HepG2 (cell line): ENCODE measurements at regions not wholly inside any gene's neighbourhood (a gene's known extent, or its start where the extent isn't known, plus 50 kb on each side); places are given as distances from the start of the nearest gene placed in this dataset.

Experiments
- ATAC-seq: fragments of 200-7000 bp; cut with Tn5 transposase; 3 replicates; pipeline ENCODE4 v1.9.1; 2020; ENCODE audit warnings: mild to moderate bottlenecking, moderate library complexity
- BruUV-seq: library from RNA; stranded (reverse); fragments of 400-500 nt; replicated peaks from 2 replicates; lab custom pipeline; 2021; lab: Mats Ljungman, UMichigan
- CTCF ChIA-PET: fragments of 300-600 bp; formaldehyde crosslinking; extraction: SDS; loops from one replicate; lab custom pipeline; 2021; ENCODE audit warnings: low total read pairs, inconsistent platforms, low intra/inter-chr PET ratio; lab: Yijun Ruan, JAX
- POLR2A ChIA-PET: fragments of 350-600 bp; sonication (Branson Sonifier 250); formaldehyde crosslinking; loops from one replicate; lab custom pipeline; 2020; ENCODE audit warnings: antibody characterized with exemption, inconsistent platforms; lab: Yijun Ruan, JAX
- DNase-seq: peaks from one replicate; pipeline ENCODE4 v3.0.0-alpha.2; 2015; ENCODE audit warnings: low spot score
- FAIRE-seq: peaks from 3 replicates; lab custom pipeline; 2011; peaks lifted over from hg19 to GRCh38; lab: Jason Lieb, UNC
- H2AFZ ChIP-seq: one replicate; pipeline ENCODE4 v1.6.1; 2011; ENCODE audit warnings: low read length, inconsistent platforms
- H3K27ac ChIP-seq: fragments of 300-600 bp; 3 replicates; pipeline ENCODE4 v1.8.0; 2011; ENCODE audit warnings: mixed run types, mild to moderate bottlenecking, mixed read lengths, low read length, inconsistent platforms; ENCODE audit not compliant: insufficient read depth; ENCODE audit errors: extremely low read length
- H3K27me3 ChIP-seq, 2 experiments: fragments of 200-600 bp in 1 of 2; 2 replicates in 1 of 2; 3 replicates in 1 of 2; pipeline versions ENCODE4 v1.6.0 to v1.8.0; 2011; ENCODE audit warnings: low read length in 2 of 2, mild to moderate bottlenecking in 2 of 2, moderate library complexity in 2 of 2, inconsistent platforms in 1 of 2; ENCODE audit not compliant: insufficient read depth in 2 of 2, control insufficient read depth in 1 of 2
- H3K36me3 ChIP-seq, 2 experiments: fragments of 200-600 bp in 1 of 2; replicated peaks in 1 of 2; 2 replicates in 1 of 2; 3 replicates in 1 of 2; pipeline versions ENCODE4 v1.5.1 to v1.8.0; 2011; ENCODE audit warnings: low read length in 2 of 2, inconsistent platforms in 1 of 2; ENCODE audit not compliant: insufficient read depth in 2 of 2, control insufficient read depth in 1 of 2
- H3K4me1 ChIP-seq: 2 replicates; pipeline ENCODE4 v1.5.1; 2012; ENCODE audit warnings: low read length, inconsistent platforms; ENCODE audit not compliant: insufficient read depth
- H3K4me2 ChIP-seq: 2 replicates; pipeline ENCODE4 v1.6.0; 2011; ENCODE audit warnings: low read depth, low read length, inconsistent platforms
- H3K4me3 ChIP-seq, 3 experiments: fragments of 200-600 bp in 1 of 3; sonication (generic), shearing (Covaris generic) in 1 of 3; replicated peaks in 1 of 3; 2 replicates each; pipeline ENCODE4 v1.5.1; 2011 to 2016; ENCODE audit warnings: low read length in 3 of 3, inconsistent platforms in 2 of 3, low read depth in 2 of 3, mild to moderate bottlenecking in 2 of 3, control low read depth in 1 of 3, mixed read lengths in 1 of 3; ENCODE audit not compliant: insufficient read depth in 1 of 3
- H3K79me2 ChIP-seq: one replicate; pipeline ENCODE4 v1.6.1; 2011; ENCODE audit warnings: low read length, inconsistent platforms; ENCODE audit not compliant: insufficient read depth
- H3K9ac ChIP-seq: 2 replicates; pipeline ENCODE4 v1.6.0; 2011; ENCODE audit warnings: mild to moderate bottlenecking, low read depth, low read length, inconsistent platforms; ENCODE audit not compliant: insufficient read depth
- H3K9me3 ChIP-seq: 2 replicates; pipeline ENCODE4 v1.5.1; 2012; ENCODE audit warnings: mild to moderate bottlenecking, low read length
- H4K20me1 ChIP-seq: 2 replicates; pipeline ENCODE4 v1.6.0; 2011; ENCODE audit warnings: inconsistent platforms, mild to moderate bottlenecking, low read length, moderate library complexity; ENCODE audit not compliant: insufficient read depth
- ATAD3A ChIP-seq: sonication (generic); formaldehyde crosslinking; IDR thresholded peaks from 2 replicates; pipeline ENCODE4 v1.4.0; 2020; ENCODE audit warnings: missing genetic modification reagents
- KLF13 ChIP-seq: sonication (generic); formaldehyde crosslinking; IDR thresholded peaks from 2 replicates; pipeline ENCODE4 v1.4.0; 2020; ENCODE audit warnings: mild to moderate bottlenecking, missing genetic modification reagents
- KLF15 ChIP-seq: sonication (generic); formaldehyde crosslinking; IDR thresholded peaks from 2 replicates; pipeline ENCODE4 v1.8.1; 2023; ENCODE audit warnings: borderline replicate concordance, mild to moderate bottlenecking, inconsistent platforms, missing genetic modification reagents, mixed read lengths
- MAF1 ChIP-seq: sonication (generic); formaldehyde crosslinking; IDR thresholded peaks from 2 replicates; pipeline ENCODE4 v1.5.0; 2020; ENCODE audit warnings: missing genetic modification reagents, borderline replicate concordance
- MIXL1 ChIP-seq: IDR thresholded peaks from 2 replicates; pipeline ENCODE4 v1.6.1; 2016
- MZF1 ChIP-seq: sonication (generic); formaldehyde crosslinking; IDR thresholded peaks from 2 replicates; pipeline ENCODE4 v1.8.1; 2023; ENCODE audit warnings: mild to moderate bottlenecking, missing genetic modification reagents, borderline replicate concordance
- RELA ChIP-seq: sonication (generic); formaldehyde crosslinking; IDR thresholded peaks from 2 replicates; pipeline ENCODE4 v1.4.0; 2020; ENCODE audit warnings: missing genetic modification reagents
- U2AF1 ChIP-seq: fragments of 200-400 bp; formaldehyde crosslinking; optimal IDR thresholded peaks from 2 replicates; pipeline ENCODE3; 2017; ENCODE audit warnings: mild to moderate bottlenecking, low read depth, low read length
- XBP1 ChIP-seq: sonication (generic); formaldehyde crosslinking; IDR thresholded peaks from 2 replicates; pipeline ENCODE4 v1.5.0; 2020; ENCODE audit warnings: missing genetic modification reagents
- ZBTB1 ChIP-seq: sonication (generic); formaldehyde crosslinking; IDR thresholded peaks from 2 replicates; pipeline ENCODE4 v1.4.0; 2020; ENCODE audit warnings: missing genetic modification reagents, borderline replicate concordance
- ZBTB38 ChIP-seq: sonication (generic); formaldehyde crosslinking; IDR thresholded peaks from 2 replicates; pipeline ENCODE4 v1.5.1; 2020; ENCODE audit warnings: mild to moderate bottlenecking, missing genetic modification reagents
- ZNF205 ChIP-seq: IDR thresholded peaks from 2 replicates; pipeline ENCODE4 v1.6.1; 2018; ENCODE audit warnings: missing biosample characterization, missing genetic modification reagents
- ZNF329 ChIP-seq: sonication (generic); formaldehyde crosslinking; IDR thresholded peaks from 2 replicates; pipeline ENCODE4 v1.9.0; 2021; ENCODE audit warnings: low read depth, mild to moderate bottlenecking, missing genetic modification reagents
- ZNF484 ChIP-seq: sonication (generic); formaldehyde crosslinking; IDR thresholded peaks from 2 replicates; pipeline ENCODE4 v1.5.1; 2020; ENCODE audit warnings: mild to moderate bottlenecking, low read depth, missing genetic modification reagents, borderline replicate concordance
- ZNF501 ChIP-seq: sonication (generic); formaldehyde crosslinking; IDR thresholded peaks from 2 replicates; pipeline ENCODE4 v1.5.1; 2020; ENCODE audit warnings: mild to moderate bottlenecking, moderate library complexity, missing genetic modification reagents
- ZNF547 ChIP-seq: sonication (generic); formaldehyde crosslinking; IDR thresholded peaks from 2 replicates; pipeline ENCODE4 v1.5.1; 2020; ENCODE audit warnings: mild to moderate bottlenecking, missing genetic modification reagents
- ZNF644 ChIP-seq: IDR thresholded peaks from 2 replicates; pipeline ENCODE4 v1.6.1; 2016; ENCODE audit warnings: low read depth
- WGBS: methylation state at CpG from one replicate; pipeline ENCODE4 v1.1.6; 2017; ENCODE audit warnings: low lambda C conversion rate; 5-methylcytosine and 5-hydroxymethylcytosine counted together
- in situ Hi-C: cut with HindIII; loops from 2 replicates; pipeline ENCODE4 v1.10.0; 2017; ENCODE audit warnings: low pct_unique_long_range_greater_than_20kb; ENCODE audit not compliant: extremely low pct_ligation_motif_present
- intact Hi-C: fragments of 100-400 bp; cut with micrococcal nuclease; formaldehyde crosslinking; loops from one replicate; pipeline ENCODE4 v1.10.0; 2022; ENCODE audit not compliant: unreplicated experiment

- Histone ChIP-seq H3K9me3 (no peaks in the 10 kb centered on the region), H3K27ac (no peak overlapping the region), H2AFZ (no peak overlapping the region), H3K79me2 (no peaks in the 10 kb centered on the region), H3K9ac (no peak overlapping the region), H3K27me3 (no peaks in the 10 kb centered on the region), H3K4me1 (no peaks in the 10 kb centered on the region), H3K4me2 (no peak overlapping the region), H3K4me3 (no peak overlapping the region), H3K36me3 (no peaks in the 10 kb centered on the region), H4K20me1 (no peaks in the 10 kb centered on the region)
- WGBS: 3% methylated on average over 1 of the region's 1 CpG
- FAIRE-seq (no peak), ATAC-seq (no peak), DNase-seq (no peak)
- no TSS peak for BruUV-seq
- in situ Hi-C loops (no loop called here), intact Hi-C loops (no loop called here)
- ChIA-PET POLR2A (no interaction called here), CTCF (no interaction called here)
- TF ChIP-seq XBP1: no peak
- no peak for TF ChIP-seq ZBTB1 (CRISPR knock-in tag)
- no peak for TF ChIP-seq U2AF1
- TF ChIP-seq KLF15 (CRISPR knock-in tag): no peak
- TF ChIP-seq ATAD3A (CRISPR knock-in tag): no peak
- no peak for TF ChIP-seq ZNF484
- no peak for TF ChIP-seq RELA (CRISPR knock-in tag)
- TF ChIP-seq ZNF547: no peak
- TF ChIP-seq ZBTB38: no peak
- TF ChIP-seq MIXL1 (CRISPR knock-in tag): no peak
- no peak for TF ChIP-seq MZF1 (CRISPR knock-in tag)
- TF ChIP-seq ZNF205 (CRISPR knock-in tag): no peak
- no peak for TF ChIP-seq KLF13 (CRISPR knock-in tag)
- no peak for TF ChIP-seq ZNF329 (CRISPR knock-in tag)
- TF ChIP-seq MAF1 (CRISPR knock-in tag): no peak
- TF ChIP-seq ZNF644: no peak
- no peak for TF ChIP-seq ZNF501 (CRISPR knock-in tag)
These were observed 89.2 kb upstream of the JAZF1 start for GRCh38 chr7:28269700-28270361.
